Adrenal gland (tissue), 5 donors: ENCODE measurements at regions not wholly inside any gene's neighbourhood (a gene's known extent, or its start where the extent isn't known, plus 50 kb on each side); places are given as distances from the start of the nearest gene placed in this dataset.

ENCODE experiments used
- POLR2A ChIP-seq, 2 donors: fragments of 450-650 bp; IDR thresholded peaks; one replicate each; pipeline ENCODE4 v1.6.1; 2017; ENCODE audit warnings: antibody characterized with exemption in 2 of 2, mild to moderate bottlenecking in 2 of 2, moderate library complexity in 1 of 2
- TF ChIP-seq, protein P1 (sequence below), 6 experiments: fragments of 450-650 bp in 4 of 6; fragments of 200-600 bp in 2 of 6; sonication (generic) in 1 of 6; IDR thresholded peaks; 1 replicate in 5 of 6; 2 replicates in 1 of 6; pipeline versions ENCODE4 v1.5.1 to v1.8.0; 2016 to 2021; ENCODE audit warnings: antibody characterized with exemption in 6 of 6, mild to moderate bottlenecking in 2 of 6, moderate library complexity in 1 of 6
- donor health status: DM: no; HTN: no; CAD: no.

DNA sequence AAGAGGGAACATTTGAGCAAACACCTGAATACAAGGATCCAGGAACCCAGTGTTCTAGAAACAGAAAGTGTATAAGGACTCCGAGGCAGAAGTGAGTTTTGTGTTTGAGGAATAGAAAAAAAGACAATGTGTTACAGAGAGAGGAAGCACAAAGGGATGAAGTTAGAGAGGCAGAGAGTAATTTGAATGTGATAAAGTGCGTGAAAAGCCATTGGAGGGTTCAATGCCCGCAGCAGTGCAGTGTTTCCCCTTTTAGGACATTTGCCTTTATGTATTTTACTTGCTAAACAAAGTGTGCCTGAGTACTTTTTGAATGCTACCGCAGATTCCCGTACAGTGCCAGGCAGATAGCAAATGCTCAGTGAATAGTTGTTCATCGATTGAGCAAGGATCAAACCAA, 508.5 kb downstream of the RAB38 start:
- TF ChIP-seq, protein P1, sequence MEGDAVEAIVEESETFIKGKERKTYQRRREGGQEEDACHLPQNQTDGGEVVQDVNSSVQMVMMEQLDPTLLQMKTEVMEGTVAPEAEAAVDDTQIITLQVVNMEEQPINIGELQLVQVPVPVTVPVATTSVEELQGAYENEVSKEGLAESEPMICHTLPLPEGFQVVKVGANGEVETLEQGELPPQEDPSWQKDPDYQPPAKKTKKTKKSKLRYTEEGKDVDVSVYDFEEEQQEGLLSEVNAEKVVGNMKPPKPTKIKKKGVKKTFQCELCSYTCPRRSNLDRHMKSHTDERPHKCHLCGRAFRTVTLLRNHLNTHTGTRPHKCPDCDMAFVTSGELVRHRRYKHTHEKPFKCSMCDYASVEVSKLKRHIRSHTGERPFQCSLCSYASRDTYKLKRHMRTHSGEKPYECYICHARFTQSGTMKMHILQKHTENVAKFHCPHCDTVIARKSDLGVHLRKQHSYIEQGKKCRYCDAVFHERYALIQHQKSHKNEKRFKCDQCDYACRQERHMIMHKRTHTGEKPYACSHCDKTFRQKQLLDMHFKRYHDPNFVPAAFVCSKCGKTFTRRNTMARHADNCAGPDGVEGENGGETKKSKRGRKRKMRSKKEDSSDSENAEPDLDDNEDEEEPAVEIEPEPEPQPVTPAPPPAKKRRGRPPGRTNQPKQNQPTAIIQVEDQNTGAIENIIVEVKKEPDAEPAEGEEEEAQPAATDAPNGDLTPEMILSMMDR (IDR thresholded peaks at IDR 0.05) = no peak
- TF ChIP-seq POLR2A (IDR thresholded peaks at IDR 0.05) = no peak
